HEK293T (cell line): ENCODE measurements at regions not wholly inside any gene's neighbourhood (a gene's known extent, or its start where the extent isn't known, plus 50 kb on each side); places are given as distances from the start of the nearest gene placed in this dataset.

ENCODE experiments used
- BHLHE40 ChIP-seq: fragments of 450-650 bp; IDR thresholded peaks from 2 replicates; pipeline ENCODE4 v1.6.1; 2016; ENCODE audit warnings: mild to moderate bottlenecking, moderate library complexity, borderline replicate concordance
- FOXK2 ChIP-seq: fragments of 450-650 bp; IDR thresholded peaks from 2 replicates; pipeline ENCODE4 v1.6.1; 2016; ENCODE audit warnings: mild to moderate bottlenecking
- SP1 ChIP-seq: fragments of 450-650 bp; IDR thresholded peaks from 2 replicates; pipeline ENCODE4 v1.6.1; 2017
- SUZ12 ChIP-seq: fragments of 450-650 bp; IDR thresholded peaks from 2 replicates; pipeline ENCODE4 v1.6.1; 2016; ENCODE audit warnings: mild to moderate bottlenecking

DNA sequence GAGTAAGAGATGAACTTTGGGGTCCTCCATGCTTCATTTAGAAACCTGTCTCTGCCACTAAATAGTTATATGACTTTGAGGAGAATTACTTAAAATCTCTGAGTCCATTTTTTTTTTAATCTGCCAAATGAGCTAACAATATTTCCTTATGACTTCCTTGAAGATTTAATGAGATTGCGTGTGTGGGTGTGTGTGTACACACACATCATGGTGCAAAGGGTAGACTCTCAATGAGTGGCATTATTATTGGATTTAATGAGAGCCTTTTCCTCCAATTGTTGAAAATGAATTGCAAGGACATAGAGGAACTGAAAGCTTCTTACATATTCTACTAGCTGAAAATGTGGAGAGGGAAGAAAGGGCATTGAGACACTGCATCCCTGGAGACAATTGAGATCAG lies 573.5 kb upstream of the LUZP2 start:
- no peak for TF ChIP-seq FOXK2
- no peak for TF ChIP-seq BHLHE40
- no peak for TF ChIP-seq SP1
- TF ChIP-seq SUZ12, result no peak
